IPS-18a (cell line): ENCODE measurements at regions not wholly inside any gene's neighbourhood (a gene's known extent, or its start where the extent isn't known, plus 50 kb on each side); places are given as distances from the start of the nearest gene placed in this dataset.

ENCODE experiments used
- H3K27ac ChIP-seq: one replicate; pipeline ENCODE4 v1.5.1; 2013; ENCODE audit warnings: low read length
- H3K27me3 ChIP-seq: one replicate; pipeline ENCODE4 v1.6.1; 2013; ENCODE audit warnings: mild to moderate bottlenecking, low read length; ENCODE audit not compliant: control insufficient read depth, insufficient read depth
- H3K36me3 ChIP-seq: one replicate; pipeline ENCODE4 v1.6.1; 2013; ENCODE audit warnings: low read depth, low read length; ENCODE audit not compliant: control insufficient read depth
- H3K4me1 ChIP-seq: one replicate; pipeline ENCODE4 v1.6.1; 2013; ENCODE audit warnings: low read depth, low read length; ENCODE audit not compliant: control insufficient read depth
- H3K4me3 ChIP-seq: one replicate; pipeline ENCODE4 v1.5.1; 2013; ENCODE audit warnings: low read length
- H3K9ac ChIP-seq: one replicate; pipeline ENCODE4 v1.6.1; 2013; ENCODE audit warnings: mild to moderate bottlenecking, low read length, moderate library complexity
- H3K9me3 ChIP-seq: one replicate; pipeline ENCODE4 v1.6.1; 2013; ENCODE audit warnings: low read depth, low read length; ENCODE audit not compliant: control insufficient read depth

- H3K36me3 ChIP-seq: no peaks in the 10 kb centered on the region
- no peaks in the 10 kb centered on the region for H3K9me3 ChIP-seq
- no peak overlapping the region for H3K27ac ChIP-seq
- no peak overlapping the region for H3K9ac ChIP-seq
- no peaks in the 10 kb centered on the region for H3K27me3 ChIP-seq
- H3K4me1 ChIP-seq: no peaks in the 10 kb centered on the region
- no peak overlapping the region for H3K4me3 ChIP-seq
These were observed 274.2 kb downstream of the SUDS3 start for GRCh38 chr12:118650586-118650960.

- H3K4me3 ChIP-seq: no peak overlapping the region
- H3K9ac ChIP-seq: no peak overlapping the region
- no peaks in the 10 kb centered on the region for H3K36me3 ChIP-seq
- H3K27me3 ChIP-seq: no peaks in the 10 kb centered on the region
- H3K4me1 ChIP-seq: no peaks in the 10 kb centered on the region
- no peaks in the 10 kb centered on the region for H3K9me3 ChIP-seq
- no peak overlapping the region for H3K27ac ChIP-seq
These were observed 275.1 kb downstream of the SUDS3 start for GRCh38 chr12:118651487-118651886.

- no peaks in the 10 kb centered on the region for H3K4me1 ChIP-seq
- H3K27me3 ChIP-seq: no peaks in the 10 kb centered on the region
- H3K27ac ChIP-seq: no peak overlapping the region
- no peak overlapping the region for H3K9ac ChIP-seq
- H3K36me3 ChIP-seq: no peaks in the 10 kb centered on the region
- H3K9me3 ChIP-seq: no peaks in the 10 kb centered on the region
- no peak overlapping the region for H3K4me3 ChIP-seq
These were observed 279.2 kb downstream of the SUDS3 start for GRCh38 chr12:118655588-118655987.

- no peaks in the 10 kb centered on the region for H3K27me3 ChIP-seq
- H3K9me3 ChIP-seq: no peaks in the 10 kb centered on the region
- no peak overlapping the region for H3K27ac ChIP-seq
- peaks cover 17% of the 10 kb centered on the region for H3K4me1 ChIP-seq
- no peak overlapping the region for H3K4me3 ChIP-seq
- H3K9ac ChIP-seq: no peak overlapping the region
- H3K36me3 ChIP-seq: no peaks in the 10 kb centered on the region
These were observed 300.9 kb upstream of the SRRM4 start for GRCh38 chr12:118680356-118680963.

GRCh38 chr12:118682656-118683055 lies 298.7 kb upstream of the SRRM4 start:
- no peak overlapping the region for H3K4me3 ChIP-seq
- H3K27me3 ChIP-seq: no peaks in the 10 kb centered on the region
- H3K27ac ChIP-seq: no peak overlapping the region
- H3K36me3 ChIP-seq: no peaks in the 10 kb centered on the region
- no peaks in the 10 kb centered on the region for H3K9me3 ChIP-seq
- peaks cover 17% of the 10 kb centered on the region for H3K4me1 ChIP-seq
- no peak overlapping the region for H3K9ac ChIP-seq

GRCh38 chr12:118685983-118686607 lies 295.2 kb upstream of the SRRM4 start:
- no peaks in the 10 kb centered on the region for H3K27me3 ChIP-seq
- H3K9ac ChIP-seq: no peak overlapping the region
- H3K9me3 ChIP-seq: no peaks in the 10 kb centered on the region
- no peak overlapping the region for H3K4me3 ChIP-seq
- H3K4me1 ChIP-seq: peaks cover 14% of the 10 kb centered on the region
- no peaks in the 10 kb centered on the region for H3K36me3 ChIP-seq
- no peak overlapping the region for H3K27ac ChIP-seq

GRCh38 chr12:118689793-118690192 lies 291.5 kb upstream of the SRRM4 start:
- H3K27ac ChIP-seq: no peak overlapping the region
- no peaks in the 10 kb centered on the region for H3K27me3 ChIP-seq
- H3K4me1 ChIP-seq: peaks cover 7% of the 10 kb centered on the region
- no peak overlapping the region for H3K9ac ChIP-seq
- H3K9me3 ChIP-seq: no peaks in the 10 kb centered on the region
- H3K4me3 ChIP-seq: no peak overlapping the region
- H3K36me3 ChIP-seq: no peaks in the 10 kb centered on the region

- no peak overlapping the region for H3K9ac ChIP-seq
- no peaks in the 10 kb centered on the region for H3K27me3 ChIP-seq
- peaks cover 7% of the 10 kb centered on the region for H3K4me1 ChIP-seq
- no peaks in the 10 kb centered on the region for H3K9me3 ChIP-seq
- no peak overlapping the region for H3K4me3 ChIP-seq
- H3K36me3 ChIP-seq: no peaks in the 10 kb centered on the region
- no peak overlapping the region for H3K27ac ChIP-seq
These were observed 290.8 kb upstream of the SRRM4 start for GRCh38 chr12:118690506-118690905.

GRCh38 chr12:118694128-118694775 lies 287.1 kb upstream of the SRRM4 start:
- no peaks in the 10 kb centered on the region for H3K27me3 ChIP-seq
- H3K9me3 ChIP-seq: no peaks in the 10 kb centered on the region
- H3K36me3 ChIP-seq: no peaks in the 10 kb centered on the region
- H3K9ac ChIP-seq: no peak overlapping the region
- no peak overlapping the region for H3K27ac ChIP-seq
- no peak overlapping the region for H3K4me3 ChIP-seq
- peaks cover 7% of the 10 kb centered on the region for H3K4me1 ChIP-seq

- H3K27me3 ChIP-seq: no peaks in the 10 kb centered on the region
- H3K9me3 ChIP-seq: peaks cover 6% of the 10 kb centered on the region
- no peak overlapping the region for H3K4me3 ChIP-seq
- no peaks in the 10 kb centered on the region for H3K36me3 ChIP-seq
- no peak overlapping the region for H3K27ac ChIP-seq
- H3K9ac ChIP-seq: no peak overlapping the region
- peaks cover 5% of the 10 kb centered on the region for H3K4me1 ChIP-seq
These were observed 276.7 kb upstream of the SRRM4 start for GRCh38 chr12:118704527-118705241.

GRCh38 chr12:118706437-118706836 lies 274.9 kb upstream of the SRRM4 start:
- H3K9ac ChIP-seq: no peak overlapping the region
- H3K27me3 ChIP-seq: no peaks in the 10 kb centered on the region
- no peak overlapping the region for H3K27ac ChIP-seq
- peaks cover 5% of the 10 kb centered on the region for H3K4me1 ChIP-seq
- H3K36me3 ChIP-seq: no peaks in the 10 kb centered on the region
- no peak overlapping the region for H3K4me3 ChIP-seq
- no peaks in the 10 kb centered on the region for H3K9me3 ChIP-seq
